Fibroblast of skin of back (primary cell): ENCODE measurements at regions not wholly inside any gene's neighbourhood (a gene's known extent, or its start where the extent isn't known, plus 50 kb on each side); places are given as distances from the start of the nearest gene placed in this dataset.

ENCODE experiments used
- DNase-seq: peaks from one replicate; pipeline ENCODE4 v3.0.0-alpha.2; 2013

GRCh38 chr6:2562721-2563451, 187.8 kb downstream of the MYLK4 start:
- DNase-seq: no peak

- no peak for DNase-seq
Measured at GRCh38 chr6:2560917-2561698, 189.6 kb downstream of the MYLK4 start.

DNA sequence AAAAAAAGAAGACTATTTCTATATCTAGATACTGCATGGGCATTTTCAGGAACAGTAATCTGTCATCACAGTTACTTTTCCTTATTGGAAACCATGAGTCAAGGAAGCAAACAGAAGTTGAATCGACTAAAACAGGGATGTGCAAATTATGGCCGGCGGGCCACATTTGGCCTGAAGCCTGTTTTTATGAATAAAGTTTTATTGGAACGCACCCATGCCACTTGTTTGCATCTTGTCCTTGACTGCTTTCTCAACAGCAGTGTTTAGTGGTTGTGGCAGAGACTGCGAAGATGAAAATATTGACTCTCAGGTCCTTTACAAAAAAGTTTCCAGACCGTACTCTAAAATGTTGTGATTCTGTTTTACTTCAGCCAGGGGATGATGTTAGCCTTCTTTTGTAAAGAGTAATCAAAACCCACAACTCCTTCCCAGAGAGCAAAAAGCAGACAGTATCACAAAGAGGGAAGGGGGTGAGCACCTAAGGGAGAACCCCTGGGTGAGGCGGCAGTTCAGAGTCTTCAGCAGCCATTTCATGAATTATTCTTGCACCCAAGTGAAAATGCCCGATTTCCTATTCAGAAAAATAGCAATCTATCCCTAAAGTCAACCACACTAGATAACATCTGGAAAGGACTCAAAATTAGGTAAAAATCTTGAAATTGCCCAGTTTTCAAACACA, 190.4 kb downstream of the MYLK4 start:
- no peak for DNase-seq

DNA sequence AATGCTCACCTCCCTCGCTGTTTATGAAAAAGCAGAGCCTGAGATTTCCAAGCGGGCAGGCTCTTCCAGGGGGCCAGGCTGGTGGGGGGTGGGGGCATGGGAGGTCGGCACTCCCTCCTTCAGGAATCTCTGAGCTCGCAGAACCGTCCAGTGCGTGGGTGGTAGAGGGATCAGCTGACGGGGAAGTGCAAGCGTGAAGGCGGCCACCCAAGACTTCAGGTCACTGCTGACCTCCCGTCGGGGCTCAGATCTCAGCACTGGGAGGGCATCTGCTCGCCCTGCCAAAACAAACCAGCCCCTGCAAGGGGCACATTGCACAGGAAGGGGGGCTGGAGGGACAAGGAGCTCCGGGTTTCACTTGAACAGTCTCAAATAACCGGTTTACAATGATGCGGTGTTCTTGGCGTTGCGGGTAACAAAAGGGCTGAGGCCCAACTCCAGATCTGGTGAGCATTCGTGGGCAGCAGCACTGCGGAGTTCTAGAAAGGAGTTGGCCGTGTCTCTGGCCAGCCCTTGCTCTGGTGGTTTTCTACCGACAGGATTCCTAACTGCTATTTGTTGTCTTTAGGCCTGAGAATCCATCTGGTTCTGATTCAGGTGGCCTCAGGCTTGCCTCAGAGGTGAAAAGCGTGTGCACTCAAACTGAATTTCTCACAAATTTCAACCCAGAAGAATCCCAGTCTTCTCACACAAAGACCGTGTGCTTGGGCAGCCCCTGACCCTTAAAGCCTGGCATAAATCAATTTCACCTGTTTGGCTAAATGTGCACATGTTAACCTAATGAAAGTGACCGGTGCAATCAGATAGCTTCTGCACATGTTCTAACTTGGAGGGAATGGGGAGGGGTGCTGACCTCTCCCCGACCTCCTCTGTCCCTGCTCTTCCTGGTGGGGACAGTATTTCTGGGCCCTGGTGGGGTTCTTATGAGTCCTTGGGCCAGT, 191.6 kb downstream of the MYLK4 start:
- no peak for DNase-seq

- no peak for DNase-seq
Measured at GRCh38 chr6:2558098-2558680, 192.5 kb downstream of the MYLK4 start.

DNA sequence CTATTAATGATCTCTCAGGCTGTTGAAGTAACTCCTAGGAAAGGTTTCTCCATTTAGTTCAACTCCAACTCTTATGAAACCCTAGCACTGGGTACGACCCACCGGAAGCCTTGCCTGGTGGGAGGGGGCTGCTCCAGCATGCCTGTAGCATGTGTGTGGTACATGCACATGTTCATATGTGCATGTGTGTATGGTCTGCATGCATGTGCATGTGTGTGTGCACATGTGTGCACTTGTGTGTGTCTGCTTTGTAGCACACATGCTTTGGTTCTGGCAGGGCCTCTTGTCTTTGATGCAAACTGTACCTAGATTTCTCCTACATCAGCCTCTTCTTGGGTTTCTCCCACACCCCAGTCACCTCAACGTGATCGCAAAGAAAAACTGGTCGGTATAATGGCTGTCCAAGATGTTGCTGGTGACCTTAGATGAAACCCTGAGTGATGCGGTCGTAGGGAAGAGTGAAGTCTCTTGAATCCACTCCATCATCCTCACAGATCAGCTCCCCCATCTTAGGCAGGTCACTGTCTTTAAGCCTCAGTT, 193.5 kb downstream of the MYLK4 start:
- no peak for DNase-seq

GRCh38 chr6:2556761-2557160, 194.0 kb downstream of the MYLK4 start:
- no peak for DNase-seq

DNA sequence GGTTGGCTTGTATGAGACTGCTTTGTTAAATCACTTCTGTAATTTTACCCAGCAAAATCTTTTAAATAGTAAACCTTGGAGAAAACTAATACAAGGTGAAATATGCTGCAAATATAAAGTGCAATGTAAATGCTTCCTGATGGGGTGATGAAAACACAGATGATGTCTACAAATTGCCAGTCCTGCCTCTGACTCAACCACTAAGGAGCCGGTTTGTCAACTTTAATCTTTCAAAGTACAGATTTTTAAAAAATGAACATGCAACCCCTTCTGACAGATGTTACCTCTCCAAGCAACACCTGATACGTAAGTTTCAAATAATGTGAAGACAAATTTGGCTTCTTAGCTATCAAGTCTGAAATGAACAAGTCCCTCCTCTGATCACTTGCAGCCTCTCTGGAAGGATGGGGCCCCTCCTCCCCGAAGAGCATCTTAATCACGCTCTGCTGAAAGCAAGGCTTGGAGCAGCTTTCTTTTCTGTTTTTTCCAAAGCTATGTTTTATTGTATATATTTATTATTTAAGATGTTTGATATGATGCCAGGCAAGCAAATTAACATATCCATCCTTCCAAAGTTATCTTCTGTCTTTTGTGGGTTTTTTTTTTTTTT, 196.0 kb downstream of the MYLK4 start:
- no peak for DNase-seq

DNA sequence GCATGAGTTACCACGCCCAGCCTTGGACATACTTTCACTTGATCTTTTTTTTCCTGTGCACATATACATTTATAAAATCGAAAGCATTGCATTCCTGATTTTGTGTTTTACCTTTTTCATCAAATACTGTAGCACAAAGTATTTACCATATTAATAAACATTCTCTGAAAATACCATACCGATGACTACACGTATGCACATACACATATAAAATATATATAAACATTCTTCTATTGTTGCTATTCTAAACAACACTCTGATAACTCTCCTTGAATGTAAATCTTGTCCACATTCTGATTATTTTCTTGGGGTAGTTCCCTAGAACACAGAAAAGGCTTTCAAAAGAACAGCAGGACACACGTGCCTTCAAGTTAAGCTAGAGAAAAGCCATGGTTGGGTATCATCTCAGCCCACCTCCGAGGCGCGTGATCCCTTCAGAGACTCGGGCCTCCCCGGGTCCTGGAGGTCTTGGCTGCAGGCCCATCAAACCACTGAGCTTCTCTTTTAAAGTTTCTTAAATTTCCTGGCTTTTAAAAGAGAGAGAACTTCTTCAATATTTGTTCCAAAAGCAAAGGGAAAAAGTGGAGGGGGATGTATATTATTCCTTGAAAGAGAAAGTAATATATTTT, 198.1 kb downstream of the MYLK4 start:
- DNase-seq: no peak

DNA sequence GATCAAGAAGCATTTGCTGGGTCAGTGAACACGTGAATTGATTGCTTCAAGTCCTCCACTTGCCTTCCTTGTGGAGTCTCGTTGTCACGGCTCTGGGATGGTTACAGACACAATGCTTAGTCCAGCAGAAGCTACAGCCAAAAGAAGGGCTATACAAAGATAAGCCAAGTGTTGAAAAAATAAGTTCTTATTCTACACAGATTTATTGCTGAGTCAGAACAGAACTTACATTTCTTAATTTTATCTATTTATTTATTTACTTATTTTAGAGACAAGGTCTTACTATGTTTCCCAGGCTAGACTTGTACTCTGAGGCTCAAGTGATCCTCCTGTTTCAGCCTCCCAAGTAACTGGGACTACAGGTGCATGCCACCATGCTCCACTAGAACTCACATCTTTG, 199.0 kb downstream of the MYLK4 start:
- no peak for DNase-seq

- no peak for DNase-seq
Measured at GRCh38 chr6:2550247-2550646, 200.5 kb downstream of the MYLK4 start.

DNA sequence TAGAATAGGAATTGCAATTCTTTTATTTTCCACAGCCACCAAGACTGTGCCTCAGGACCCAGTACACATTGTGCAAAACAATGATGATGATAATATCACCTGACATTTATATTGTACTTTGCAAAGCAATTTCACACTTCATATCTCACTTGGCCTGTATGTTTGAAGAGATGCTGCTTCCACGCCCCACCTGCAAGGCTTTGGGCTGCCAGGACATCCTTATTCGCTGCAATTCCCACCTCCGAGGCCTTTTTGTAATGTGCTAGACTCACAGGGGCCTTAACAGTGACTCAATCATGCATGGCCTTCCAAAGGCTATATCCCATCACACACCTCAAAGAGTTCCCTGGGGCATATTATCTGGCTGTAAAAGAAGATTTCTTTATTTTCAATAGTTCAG, 200.9 kb downstream of the MYLK4 start:
- no peak for DNase-seq

GRCh38 chr6:2547355-2547754, 203.4 kb downstream of the MYLK4 start:
- no peak for DNase-seq

DNA sequence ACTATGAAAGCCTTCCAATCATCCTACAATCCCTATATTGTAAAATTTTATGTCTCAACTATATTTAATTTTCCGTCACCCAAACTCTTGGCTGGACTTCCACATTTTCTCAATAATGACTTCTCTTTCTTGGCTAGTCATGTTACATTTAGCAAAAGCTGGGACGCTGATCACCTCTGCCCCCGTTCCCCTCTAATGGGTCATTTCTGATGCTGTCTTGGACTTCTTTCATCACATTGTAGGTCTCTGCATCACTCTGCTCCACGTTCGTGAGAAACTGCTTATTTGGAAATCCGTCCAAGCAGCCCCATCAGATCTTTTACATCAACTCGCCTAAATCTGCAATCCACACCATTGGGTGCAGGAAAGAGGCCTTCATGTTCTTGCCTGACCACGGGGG, 203.8 kb downstream of the MYLK4 start:
- DNase-seq: no peak

DNA sequence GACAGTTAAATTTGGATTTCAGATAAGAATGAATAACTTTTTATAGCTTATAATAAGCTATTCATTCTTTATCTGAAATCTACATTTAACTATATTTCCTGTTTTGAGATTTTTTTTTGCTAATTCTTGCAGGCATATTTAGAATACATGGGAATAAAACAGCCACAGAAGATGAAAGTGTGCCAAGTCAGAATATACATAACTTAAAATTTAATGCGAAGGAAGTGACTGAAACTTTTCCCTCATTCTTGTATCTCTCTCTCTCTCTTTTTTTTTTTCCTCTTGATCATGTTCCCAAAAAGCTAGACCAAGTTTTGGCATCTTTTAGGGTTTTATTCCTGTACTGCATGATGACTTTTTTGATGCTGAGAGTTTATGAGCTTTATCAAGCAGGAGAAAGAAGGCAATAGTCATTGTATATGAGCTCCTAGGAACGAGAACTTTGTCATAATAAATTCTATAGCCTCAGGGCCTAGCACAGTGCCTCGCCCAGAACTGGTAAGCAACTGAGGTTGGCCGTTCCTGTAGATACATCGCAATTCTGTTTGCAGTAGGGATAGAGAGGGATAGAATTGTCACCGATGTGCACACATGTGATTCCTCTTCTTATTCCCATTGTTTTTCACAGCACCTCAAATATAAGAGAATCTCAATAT, 205.2 kb downstream of the MYLK4 start:
- DNase-seq: no peak

- DNase-seq: no peak
Measured at GRCh38 chr6:2543321-2543720, 207.4 kb downstream of the MYLK4 start.

GRCh38 chr6:2542858-2543218, 207.9 kb downstream of the MYLK4 start:
- peak; percentile 65 for DNase-seq

GRCh38 chr6:2542101-2542857, 208.4 kb downstream of the MYLK4 start:
- DNase-seq: no peak

GRCh38 chr6:2536451-2536850, 214.3 kb downstream of the MYLK4 start:
- no peak for DNase-seq

DNA sequence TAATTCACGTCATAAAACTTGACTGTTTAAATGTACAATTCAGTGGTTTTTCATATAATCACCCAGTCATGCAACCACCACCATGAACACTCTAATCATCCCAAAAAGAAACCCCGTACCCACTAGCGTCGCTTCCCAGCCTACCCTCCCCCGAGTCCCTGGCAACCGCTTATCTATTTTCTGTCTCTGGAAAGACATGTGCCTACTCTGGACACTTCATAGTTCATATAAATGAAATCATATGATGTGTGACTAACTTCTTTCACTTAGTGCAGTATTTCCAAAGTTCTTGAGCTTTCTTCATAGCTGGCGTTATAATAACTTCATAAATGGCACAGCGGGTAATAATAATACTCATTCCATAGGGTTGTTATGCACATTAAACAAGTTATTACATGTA, 215.2 kb downstream of the MYLK4 start:
- no peak for DNase-seq
